AG04449 (cell line): ENCODE measurements at regions not wholly inside any gene's neighbourhood (a gene's known extent, or its start where the extent isn't known, plus 50 kb on each side); places are given as distances from the start of the nearest gene placed in this dataset.
"Not testable (repeated sequence)": the region's sequence is repeated elsewhere in the genome, so short reads cannot be mapped to it uniquely, and the experiment has no call there.

Experiments used
- CTCF ChIA-PET: fragments of 350-600 bp; formaldehyde crosslinking; extraction: SDS; loops from one replicate; lab custom pipeline; 2021; ENCODE audit warnings: antibody characterized with exemption; lab: Yijun Ruan, JAX
- POLR2A ChIA-PET: fragments of 400-600, 350-600 bp; formaldehyde crosslinking; extraction: SDS; loops from one replicate; lab custom pipeline; 2020; ENCODE audit warnings: antibody characterized with exemption, inconsistent platforms; lab: Yijun Ruan, JAX
- DNase-seq: peaks from one replicate; pipeline ENCODE4 v3.0.0-alpha.2; 2010; ENCODE audit warnings: low read depth, low spot score
- H3K4me3 ChIP-seq: 2 replicates; pipeline ENCODE4 v1.5.1; 2011; ENCODE audit warnings: low read depth, mild to moderate bottlenecking, control low read depth, low read length
- TF ChIP-seq, protein P1 (sequence below): IDR thresholded peaks from one replicate; pipeline ENCODE4 v1.5.1; 2011; ENCODE audit warnings: mild to moderate bottlenecking, moderate library complexity, low read length, control low read depth, inconsistent platforms; ENCODE audit not compliant: insufficient read depth; ENCODE audit errors: missing control alignments

DNA sequence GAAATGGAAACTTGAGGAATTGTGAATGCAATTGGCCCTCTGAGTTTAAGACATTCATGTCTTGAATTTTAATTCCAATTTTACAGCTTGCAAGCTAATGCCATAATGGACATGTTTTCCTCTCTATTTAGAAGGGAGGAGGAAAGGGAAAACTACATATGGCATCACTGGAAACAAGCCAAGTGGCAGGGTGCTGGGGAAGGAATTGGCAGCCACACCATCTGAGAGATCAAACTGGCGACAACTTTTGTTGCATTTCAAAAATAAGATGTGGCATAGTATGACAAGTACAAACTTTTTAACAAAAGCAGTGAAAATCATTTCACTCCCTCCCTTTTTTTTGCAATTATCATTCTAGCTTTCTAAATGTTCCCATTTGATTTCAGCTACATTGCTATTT, 615.6 kb downstream of the CENPC start:
- DNase-seq = no peak
- TF ChIP-seq, protein P1, sequence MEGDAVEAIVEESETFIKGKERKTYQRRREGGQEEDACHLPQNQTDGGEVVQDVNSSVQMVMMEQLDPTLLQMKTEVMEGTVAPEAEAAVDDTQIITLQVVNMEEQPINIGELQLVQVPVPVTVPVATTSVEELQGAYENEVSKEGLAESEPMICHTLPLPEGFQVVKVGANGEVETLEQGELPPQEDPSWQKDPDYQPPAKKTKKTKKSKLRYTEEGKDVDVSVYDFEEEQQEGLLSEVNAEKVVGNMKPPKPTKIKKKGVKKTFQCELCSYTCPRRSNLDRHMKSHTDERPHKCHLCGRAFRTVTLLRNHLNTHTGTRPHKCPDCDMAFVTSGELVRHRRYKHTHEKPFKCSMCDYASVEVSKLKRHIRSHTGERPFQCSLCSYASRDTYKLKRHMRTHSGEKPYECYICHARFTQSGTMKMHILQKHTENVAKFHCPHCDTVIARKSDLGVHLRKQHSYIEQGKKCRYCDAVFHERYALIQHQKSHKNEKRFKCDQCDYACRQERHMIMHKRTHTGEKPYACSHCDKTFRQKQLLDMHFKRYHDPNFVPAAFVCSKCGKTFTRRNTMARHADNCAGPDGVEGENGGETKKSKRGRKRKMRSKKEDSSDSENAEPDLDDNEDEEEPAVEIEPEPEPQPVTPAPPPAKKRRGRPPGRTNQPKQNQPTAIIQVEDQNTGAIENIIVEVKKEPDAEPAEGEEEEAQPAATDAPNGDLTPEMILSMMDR = no peak
- no peak overlapping the region for H3K4me3 ChIP-seq
- ChIA-PET CTCF (no interaction called here), POLR2A (no interaction called here)

GRCh38 chr4:66928881-66929280, 616.4 kb downstream of the CENPC start:
- POLR2A ChIA-PET, CTCF ChIA-PET, DNase-seq, H3K4me3 ChIP-seq: not testable (repeated sequence)

GRCh38 chr4:66927937-66928336, 617.4 kb downstream of the CENPC start:
- no peak overlapping the region for H3K4me3 ChIP-seq
- TF ChIP-seq, protein P1 = no peak
- DNase-seq = no peak
- CTCF ChIA-PET = no interaction called here
- POLR2A ChIA-PET = no interaction called here

DNA sequence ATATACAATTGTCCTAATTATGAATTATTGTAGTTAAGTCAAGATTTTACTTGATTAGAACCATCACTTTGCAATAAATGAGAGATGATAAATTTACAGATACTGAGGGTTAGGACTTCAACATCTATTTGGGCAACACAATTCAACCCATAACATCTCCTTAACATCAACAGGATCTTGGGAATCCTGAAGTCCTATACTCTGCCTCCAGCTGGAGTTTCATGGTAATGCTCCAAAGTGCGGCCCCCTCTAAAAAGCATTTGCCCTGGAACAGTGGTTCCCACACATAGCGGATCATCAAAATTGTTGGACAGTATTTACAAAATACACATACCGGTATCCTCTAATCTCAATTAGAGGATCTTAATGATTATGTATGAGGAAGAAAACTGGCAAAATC, 618.6 kb downstream of the CENPC start:
- DNase-seq = no peak
- ChIA-PET CTCF (no interaction called here), POLR2A (no interaction called here)
- no peak overlapping the region for H3K4me3 ChIP-seq
- TF ChIP-seq, protein P1 = no peak

DNA sequence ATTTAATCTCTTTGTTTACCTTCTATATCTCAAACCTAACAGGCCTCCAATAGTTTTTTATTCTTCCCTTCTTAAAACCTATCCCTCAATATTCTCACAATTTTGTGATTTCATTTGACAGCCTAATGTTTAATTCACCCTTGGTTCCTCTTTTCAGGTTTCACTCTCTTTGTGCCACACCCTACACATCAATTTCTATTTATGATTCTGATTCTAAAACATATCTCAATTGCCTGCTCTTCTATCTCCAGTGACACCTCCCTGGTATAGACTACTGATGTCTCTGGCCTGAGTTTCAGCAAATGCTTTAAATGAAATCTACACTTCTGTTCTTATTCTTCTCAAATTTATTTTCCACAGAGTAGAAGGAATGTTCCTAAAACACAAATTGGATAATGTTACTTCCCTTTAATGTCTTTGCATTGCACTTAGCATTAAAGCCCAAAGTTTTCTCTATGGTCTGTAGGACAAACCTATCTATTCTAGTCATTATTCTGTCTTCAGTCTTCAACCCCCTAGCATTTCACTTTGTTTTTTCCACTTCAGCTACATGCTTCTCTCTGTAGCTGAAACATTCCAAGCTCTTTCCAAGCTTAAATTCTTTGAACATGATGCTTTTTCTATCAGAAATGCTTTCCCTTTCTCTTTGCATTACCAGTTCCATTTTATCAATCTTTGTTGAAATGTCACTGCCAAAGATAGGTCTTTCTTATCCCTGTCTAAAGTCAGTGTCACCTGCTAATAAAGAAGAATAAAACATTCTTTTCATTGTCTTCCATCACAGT, 622.0 kb downstream of the CENPC start:
- TF ChIP-seq, protein P1 = no peak
- ChIA-PET CTCF (no interaction called here), POLR2A (no interaction called here)
- H3K4me3 ChIP-seq = no peak overlapping the region
- DNase-seq = no peak

DNA sequence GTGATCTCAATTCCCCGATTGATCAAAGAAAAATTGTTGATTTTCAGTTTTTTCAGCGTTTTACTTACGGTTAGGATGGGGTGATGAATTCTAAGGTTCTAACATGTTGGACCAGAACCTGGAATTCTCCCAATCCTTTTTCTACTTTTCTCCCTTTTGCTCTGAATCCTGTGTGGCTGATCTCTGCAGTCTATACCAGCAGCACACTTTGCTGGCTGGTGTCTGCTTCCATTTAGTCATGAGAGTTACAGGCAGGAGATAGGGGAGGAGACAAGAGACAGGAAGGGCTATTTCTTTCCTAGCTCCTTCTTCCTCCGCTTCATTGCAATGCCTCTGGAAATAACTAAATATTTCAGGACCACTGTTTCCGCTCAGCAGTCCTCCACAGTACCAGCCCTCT, 623.9 kb downstream of the CENPC start:
- TF ChIP-seq, protein P1 = no peak
- no peak for DNase-seq
- POLR2A ChIA-PET = no interaction called here
- CTCF ChIA-PET = no interaction called here
- no peak overlapping the region for H3K4me3 ChIP-seq

GRCh38 chr4:66920514-66920913, 624.8 kb downstream of the CENPC start:
- CTCF ChIA-PET = no interaction called here
- POLR2A ChIA-PET = no interaction called here
- DNase-seq = no peak
- TF ChIP-seq, protein P1 = no peak
- no peak overlapping the region for H3K4me3 ChIP-seq
